Central memory CD8-positive, alpha-beta T cell (primary cell): ENCODE measurements at regions not wholly inside any gene's neighbourhood (a gene's known extent, or its start where the extent isn't known, plus 50 kb on each side); places are given as distances from the start of the nearest gene placed in this dataset.
"Not testable (repeated sequence)": the region's sequence is repeated elsewhere in the genome, so short reads cannot be mapped to it uniquely, and the experiment has no call there.

Experiments used
- ATAC-seq: fragments of 150-1000 bp; cut with Tn5 transposase; replicated peaks from 2 replicates; pipeline ENCODE4 v1.10.0; 2022; ENCODE audit warnings: mild to moderate bottlenecking, moderate FRiP score, moderate number of reproducible peaks; ENCODE audit not compliant: poor library complexity, severe bottlenecking; ENCODE audit errors: extremely low read depth
- DNase-seq, 2 donors: peaks; one replicate each; pipeline ENCODE4 v3.0.0; 2021; ENCODE audit warnings: low spot score in 2 of 2
- H3K27ac Mint-ChIP-seq: one replicate; pipeline ENCODE4 v1.8.0; 2022; ENCODE audit warnings: low read depth, mild to moderate bottlenecking, moderate library complexity, mixed read lengths
- H3K27me3 Mint-ChIP-seq: one replicate; pipeline ENCODE4 v1.8.0; 2022; ENCODE audit warnings: mixed read lengths
- H3K36me3 Mint-ChIP-seq: one replicate; pipeline ENCODE4 v1.8.0; 2022; ENCODE audit warnings: mild to moderate bottlenecking, moderate library complexity, mixed read lengths; ENCODE audit not compliant: insufficient read depth
- H3K4me1 Mint-ChIP-seq: one replicate; pipeline ENCODE4 v1.8.0; 2022; ENCODE audit warnings: mixed read lengths
- H3K4me3 Mint-ChIP-seq: one replicate; pipeline ENCODE4 v1.8.0; 2022; ENCODE audit warnings: mild to moderate bottlenecking, moderate library complexity, mixed read lengths
- H3K9me3 Mint-ChIP-seq: one replicate; pipeline ENCODE4 v1.8.0; 2022; ENCODE audit warnings: mixed read lengths

DNA sequence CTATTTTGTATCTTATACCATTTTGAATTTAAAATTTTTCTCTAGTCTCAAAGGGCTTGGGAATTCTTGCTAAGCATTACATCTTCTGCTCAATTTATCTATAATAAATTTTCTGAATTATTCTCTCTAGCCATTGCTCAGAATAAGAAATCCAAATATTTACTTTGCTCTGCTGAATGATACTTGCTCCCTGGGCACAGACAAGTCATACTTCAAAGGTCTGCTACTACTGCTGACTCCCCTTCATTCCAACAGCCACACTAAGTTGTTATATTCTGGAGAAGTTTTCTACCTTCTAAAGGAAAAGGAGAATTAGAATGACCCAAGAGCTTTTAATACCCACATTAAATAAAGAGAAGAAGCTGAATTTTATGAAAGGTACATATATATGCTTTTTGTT, 460.3 kb upstream of the ZNF717 start:
- Mint-ChIP-seq H3K4me3 (no peak overlapping the region), H3K36me3 (no peaks in the 10 kb centered on the region), H3K9me3 (peaks cover 11% of the 10 kb centered on the region), H3K27ac (no peak overlapping the region), H3K27me3 (no peaks in the 10 kb centered on the region), H3K4me1 (no peaks in the 10 kb centered on the region)
- DNase-seq (no peak), ATAC-seq (no peak)

- ATAC-seq, result no peak
- H3K9me3 Mint-ChIP-seq, result peaks cover 22% of the 10 kb centered on the region
- H3K36me3 Mint-ChIP-seq, result no peaks in the 10 kb centered on the region
- H3K27me3 Mint-ChIP-seq, result no peaks in the 10 kb centered on the region
- no peaks in the 10 kb centered on the region for H3K4me1 Mint-ChIP-seq
- H3K4me3 Mint-ChIP-seq, result no peak overlapping the region
- no peak for DNase-seq
- no peak overlapping the region for H3K27ac Mint-ChIP-seq
Measured at GRCh38 chr3:76264496-76264895, 479.1 kb upstream of the ZNF717 start.

DNA sequence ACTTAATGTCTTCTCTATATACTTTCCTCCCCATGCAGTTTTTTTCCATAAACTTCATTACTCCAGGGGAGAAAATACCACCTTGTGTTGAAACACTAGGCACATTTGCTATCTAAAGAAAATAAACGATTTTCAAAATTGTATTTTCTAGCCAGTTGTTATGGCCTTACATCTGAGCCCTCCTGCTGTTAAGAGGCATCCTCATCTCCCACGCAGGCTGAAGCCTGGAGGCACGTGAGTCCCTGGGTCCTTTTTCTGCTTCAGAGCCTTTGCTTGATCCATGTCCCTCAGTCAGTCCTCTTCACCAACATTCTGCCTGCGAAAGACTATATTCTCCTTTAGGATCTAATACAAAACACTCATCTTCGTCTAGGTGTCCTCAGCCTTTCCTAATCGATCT, 479.6 kb upstream of the ZNF717 start:
- Mint-ChIP-seq H3K9me3 (peaks cover 18% of the 10 kb centered on the region), H3K27me3 (no peaks in the 10 kb centered on the region), H3K36me3 (no peaks in the 10 kb centered on the region), H3K4me1 (no peaks in the 10 kb centered on the region), H3K4me3 (no peak overlapping the region), H3K27ac (no peak overlapping the region)
- ATAC-seq (no peak), DNase-seq (no peak)

DNA sequence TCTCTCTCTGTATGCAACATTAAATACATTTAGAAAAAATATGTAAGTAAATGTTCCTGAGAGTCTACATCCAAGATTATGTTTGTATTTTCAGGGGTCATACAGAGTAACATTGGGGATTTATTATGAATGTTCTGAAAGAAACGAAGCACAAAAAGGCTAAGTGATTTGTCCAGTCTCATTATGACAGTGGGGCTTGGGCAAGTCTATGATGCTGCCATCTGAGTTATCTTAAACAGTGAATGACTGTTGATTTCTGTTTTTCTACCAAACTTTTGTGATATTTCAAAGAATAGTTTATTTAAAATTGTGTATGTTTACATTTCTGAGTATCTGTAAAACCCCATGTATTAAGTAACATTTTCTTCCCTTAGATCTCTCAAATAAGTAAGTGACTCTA, 481.2 kb upstream of the ZNF717 start:
- no peak overlapping the region for H3K27ac Mint-ChIP-seq
- no peak for ATAC-seq

GRCh38 chr3:76267851-76268380, 482.6 kb upstream of the ZNF717 start:
- no peaks in the 10 kb centered on the region for H3K36me3 Mint-ChIP-seq
- H3K27ac Mint-ChIP-seq, result no peak overlapping the region
- ATAC-seq (no peak), DNase-seq (no peak)
- H3K27me3 Mint-ChIP-seq, result no peaks in the 10 kb centered on the region
- no peaks in the 10 kb centered on the region for H3K4me1 Mint-ChIP-seq
- peaks cover 23% of the 10 kb centered on the region for H3K9me3 Mint-ChIP-seq
- H3K4me3 Mint-ChIP-seq, result no peak overlapping the region

More for the DNA sequence above, 481.2 kb upstream of the ZNF717 start:
- Mint-ChIP-seq H3K4me3 (no peak overlapping the region), H3K27me3 (no peaks in the 10 kb centered on the region), H3K4me1 (no peaks in the 10 kb centered on the region), H3K36me3 (no peaks in the 10 kb centered on the region), H3K9me3 (peaks cover 25% of the 10 kb centered on the region)
- no peak for DNase-seq

- DNase-seq (no peak), ATAC-seq (no peak)
- no peaks in the 10 kb centered on the region for H3K4me1 Mint-ChIP-seq
- H3K27me3 Mint-ChIP-seq, result no peaks in the 10 kb centered on the region
- no peak overlapping the region for H3K27ac Mint-ChIP-seq
- H3K9me3 Mint-ChIP-seq, result peaks cover 33% of the 10 kb centered on the region
- H3K4me3 Mint-ChIP-seq, result no peak overlapping the region
- no peaks in the 10 kb centered on the region for H3K36me3 Mint-ChIP-seq
Measured at GRCh38 chr3:76293856-76294255, 508.5 kb upstream of the ZNF717 start.

- no peak for DNase-seq
- H3K27ac Mint-ChIP-seq, result no peak overlapping the region
- no peaks in the 10 kb centered on the region for H3K27me3 Mint-ChIP-seq
Measured at GRCh38 chr3:76300746-76301145, 515.4 kb upstream of the ZNF717 start.

DNA sequence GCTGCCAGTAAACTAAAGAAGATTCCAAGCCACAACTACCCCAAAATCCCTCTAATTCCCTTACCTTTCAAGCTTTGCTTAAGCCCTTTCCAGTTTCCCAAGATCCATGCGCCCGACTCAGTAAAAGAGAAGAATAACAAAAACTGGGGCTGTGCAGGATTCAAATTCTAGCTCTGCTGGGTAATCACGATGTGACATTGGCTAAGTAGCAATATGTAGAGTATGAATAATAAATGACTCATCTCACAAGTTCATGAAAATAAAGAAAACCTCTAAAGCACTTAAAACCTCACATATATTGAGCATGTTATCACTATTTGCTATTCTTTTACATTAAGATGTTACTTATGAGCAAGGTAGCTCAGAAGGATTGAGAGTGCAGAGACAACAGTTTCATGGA, 522.2 kb upstream of the ZNF717 start:
- peaks cover 21% of the 10 kb centered on the region for H3K9me3 Mint-ChIP-seq
- DNase-seq (no peak), ATAC-seq (no peak)

More at GRCh38 chr3:76300746-76301145, 515.4 kb upstream of the ZNF717 start:
- no peaks in the 10 kb centered on the region for H3K4me1 Mint-ChIP-seq
- peaks cover 31% of the 10 kb centered on the region for H3K9me3 Mint-ChIP-seq
- H3K4me3 Mint-ChIP-seq, result no peak overlapping the region
- peaks cover 1% of the 10 kb centered on the region for H3K36me3 Mint-ChIP-seq
- no peak for ATAC-seq

DNA sequence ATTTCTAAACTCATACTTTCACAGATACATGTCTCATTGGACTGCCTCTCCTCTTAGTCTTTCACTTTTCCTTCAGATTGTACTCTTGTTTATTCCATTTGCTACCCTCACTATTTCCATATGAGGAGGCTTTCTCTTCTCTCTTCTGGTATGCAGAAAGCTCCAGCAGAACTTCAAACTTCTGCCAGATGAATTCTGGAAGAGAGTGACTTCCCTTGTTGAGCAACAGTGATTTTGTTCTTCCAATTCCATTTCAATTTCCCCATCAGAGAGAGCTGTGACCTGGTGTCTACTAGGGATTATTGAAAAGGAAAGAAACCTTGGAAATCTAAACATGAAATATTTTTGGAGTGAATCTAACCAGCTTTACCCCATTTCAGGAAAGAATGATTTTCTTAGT, 523.2 kb upstream of the ZNF717 start:
- H3K4me3 Mint-ChIP-seq, result no peak overlapping the region
- no peak for ATAC-seq
- DNase-seq, result no peak
- H3K27me3 Mint-ChIP-seq, result no peaks in the 10 kb centered on the region
- peaks cover 1% of the 10 kb centered on the region for H3K36me3 Mint-ChIP-seq
- peaks cover 21% of the 10 kb centered on the region for H3K9me3 Mint-ChIP-seq
- no peaks in the 10 kb centered on the region for H3K4me1 Mint-ChIP-seq
- H3K27ac Mint-ChIP-seq, result no peak overlapping the region

More for the DNA sequence above, 522.2 kb upstream of the ZNF717 start:
- H3K4me3 Mint-ChIP-seq, result no peak overlapping the region
- H3K27me3 Mint-ChIP-seq, result no peaks in the 10 kb centered on the region
- H3K4me1 Mint-ChIP-seq, result no peaks in the 10 kb centered on the region
- H3K36me3 Mint-ChIP-seq, result peaks cover 1% of the 10 kb centered on the region
- no peak overlapping the region for H3K27ac Mint-ChIP-seq

DNA sequence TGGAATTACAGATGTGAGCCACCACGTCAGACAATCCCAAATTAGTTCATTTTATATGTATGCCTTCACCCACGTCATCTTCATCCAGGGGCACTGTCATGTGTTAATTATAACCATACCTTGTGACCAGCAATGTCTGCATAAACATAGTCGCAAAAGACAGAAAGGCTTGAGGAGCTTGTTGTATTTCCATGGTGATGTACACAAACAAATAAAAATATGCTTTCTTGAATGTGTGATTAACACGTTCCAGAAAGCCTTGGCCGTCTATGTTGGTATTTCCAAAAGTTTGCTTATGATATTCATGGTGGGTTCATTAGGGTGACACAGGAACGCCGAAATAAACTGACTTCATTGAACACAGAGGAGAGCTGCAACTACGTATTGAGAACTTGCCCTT, 524.7 kb upstream of the ZNF717 start:
- Mint-ChIP-seq H3K4me3 (no peak overlapping the region), H3K27ac (no peak overlapping the region), H3K4me1 (no peaks in the 10 kb centered on the region), H3K36me3 (peaks cover 1% of the 10 kb centered on the region), H3K9me3 (peaks cover 13% of the 10 kb centered on the region), H3K27me3 (no peaks in the 10 kb centered on the region)
- ATAC-seq, result no peak
- no peak for DNase-seq

DNA sequence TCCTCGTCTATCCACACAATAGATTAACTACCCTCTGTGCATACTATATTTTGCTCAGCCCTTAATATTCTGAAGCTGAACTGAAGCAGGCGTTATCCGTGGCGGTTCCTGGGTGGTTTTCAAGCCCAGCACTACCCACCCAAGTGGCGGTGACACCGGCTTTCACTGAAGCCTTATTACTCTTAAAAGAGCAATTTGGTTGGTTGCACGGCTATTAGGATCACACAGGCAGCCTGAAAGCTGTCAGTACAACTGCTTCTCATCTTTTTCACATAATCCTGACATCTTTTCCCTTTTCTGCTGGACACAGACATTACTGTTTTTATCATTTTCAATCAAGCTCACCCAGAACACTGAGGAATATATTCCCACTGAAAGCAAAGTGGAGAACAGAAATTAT, 525.3 kb upstream of the ZNF717 start:
- Mint-ChIP-seq H3K4me3 (no peak overlapping the region), H3K9me3 (peaks cover 13% of the 10 kb centered on the region), H3K27me3 (no peaks in the 10 kb centered on the region), H3K36me3 (peaks cover under 1% of the 10 kb centered on the region), H3K27ac (no peak overlapping the region), H3K4me1 (no peaks in the 10 kb centered on the region)
- no peak for ATAC-seq
- no peak for DNase-seq

DNA sequence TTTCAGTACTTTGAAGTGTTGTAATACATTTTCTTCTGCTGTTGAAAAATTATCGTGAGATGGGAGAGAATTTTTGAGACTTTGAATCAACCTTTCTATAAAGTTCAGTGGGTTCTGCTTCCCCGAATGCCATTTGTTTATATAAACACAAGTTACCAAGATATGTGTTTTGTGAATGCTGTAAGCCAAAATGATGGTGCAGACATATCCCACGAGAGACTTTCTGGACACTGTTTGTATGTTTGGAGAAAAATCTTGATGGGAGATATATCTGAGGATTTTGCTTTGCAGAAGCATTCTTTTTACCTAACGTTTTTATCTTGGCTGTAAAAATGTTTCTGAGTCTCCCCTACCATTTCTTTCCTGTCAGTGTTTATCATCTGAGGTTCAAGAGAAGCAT, 526.6 kb upstream of the ZNF717 start:
- Mint-ChIP-seq H3K36me3 (no peaks in the 10 kb centered on the region), H3K27me3 (no peaks in the 10 kb centered on the region), H3K27ac (no peak overlapping the region), H3K9me3 (peaks cover 11% of the 10 kb centered on the region), H3K4me1 (no peaks in the 10 kb centered on the region), H3K4me3 (no peak overlapping the region)
- ATAC-seq, result no peak
- DNase-seq, result no peak

- ATAC-seq, H3K9me3 Mint-ChIP-seq: not testable (repeated sequence)
Measured at GRCh38 chr3:76315906-76316305, 530.6 kb upstream of the ZNF717 start.

DNA sequence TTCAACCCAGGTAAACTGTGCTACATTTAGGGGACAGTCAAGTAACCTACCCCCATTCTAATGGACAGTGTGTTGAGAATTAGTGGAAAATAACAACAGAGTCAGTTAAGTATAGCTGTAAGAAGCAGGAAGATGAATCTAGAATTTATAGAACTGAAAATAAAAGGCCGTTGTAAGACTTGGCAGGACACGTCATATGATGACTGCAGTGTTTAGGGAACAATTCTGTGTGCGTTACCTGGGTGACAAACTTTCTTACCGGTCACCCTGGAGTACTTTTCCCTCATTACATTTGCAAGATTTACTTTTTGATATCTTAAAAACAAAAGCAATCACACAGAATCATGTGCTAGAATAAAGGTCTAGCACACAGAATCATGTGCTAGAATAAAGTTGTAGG, 536.3 kb upstream of the ZNF717 start:
- Mint-ChIP-seq H3K9me3 (no peaks in the 10 kb centered on the region), H3K27ac (no peak overlapping the region), H3K4me3 (no peak overlapping the region), H3K4me1 (no peaks in the 10 kb centered on the region), H3K36me3 (no peaks in the 10 kb centered on the region), H3K27me3 (no peaks in the 10 kb centered on the region)
- ATAC-seq (no peak), DNase-seq (no peak)

More at GRCh38 chr3:76315906-76316305, 530.6 kb upstream of the ZNF717 start:
- not testable (repeated sequence) for H3K4me3 Mint-ChIP-seq, H3K36me3 Mint-ChIP-seq, H3K27ac Mint-ChIP-seq, DNase-seq, H3K27me3 Mint-ChIP-seq, H3K4me1 Mint-ChIP-seq
